ENCODE measurements at regions not wholly inside any gene's neighbourhood (a gene's known extent, or its start where the extent isn't known, plus 50 kb on each side); places are given as distances from the start of the nearest gene placed in this dataset.
"Not testable (repeated sequence)": the region's sequence is repeated elsewhere in the genome, so short reads cannot be mapped to it uniquely, and the experiment has no call there.

DNA sequence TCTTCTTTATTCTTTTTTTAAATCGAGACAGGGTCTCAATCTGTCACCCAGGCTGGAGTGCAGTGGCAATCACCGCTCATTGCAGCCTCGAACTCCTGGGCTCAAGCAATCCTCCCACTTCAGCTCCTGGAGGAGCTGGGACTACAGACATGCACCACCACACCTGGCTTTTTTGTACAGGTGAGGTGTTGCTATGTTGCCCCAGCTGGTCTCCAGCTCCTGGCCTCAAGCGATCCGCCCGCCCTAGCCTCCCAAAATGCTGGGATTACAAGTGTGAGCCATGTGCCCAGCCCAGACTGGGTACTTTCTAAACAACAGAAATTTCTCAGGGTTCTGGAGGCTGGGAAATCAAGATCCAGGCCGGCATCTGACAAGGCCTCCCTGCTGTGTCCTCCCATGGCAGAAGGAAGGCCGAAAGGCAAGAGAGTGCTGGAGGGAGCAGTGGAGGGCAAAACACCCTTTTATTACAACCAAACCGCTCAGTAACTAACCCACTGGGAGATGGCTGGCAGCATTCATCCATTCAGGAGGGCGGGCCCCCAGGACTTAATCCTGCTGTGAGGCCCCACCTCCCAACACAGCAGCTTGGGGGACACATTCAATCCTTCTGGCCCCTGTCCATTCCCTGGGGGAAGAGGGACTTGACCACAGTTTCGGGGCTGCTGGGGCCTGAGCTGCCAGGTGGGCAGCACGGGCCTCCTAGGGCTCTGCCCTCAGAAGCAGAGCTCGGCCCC is 76.6 kb downstream of the KCNJ18 start:
- intact Hi-C loops (cut with micrococcal nuclease); H3K4me3 Mint-ChIP-seq (ENCODE audit: unreplicated experiment); H3K27me3 Mint-ChIP-seq (ENCODE audit: insufficient read depth, unreplicated experiment); DNase-seq (ENCODE audit: unreplicated experiment); CTCF ChIA-PET; BruUV-seq (replicated peaks); H3K36me3 Mint-ChIP-seq (ENCODE audit: insufficient read depth, unreplicated experiment); H3K27ac Mint-ChIP-seq (ENCODE audit: low read depth, unreplicated experiment); H3K4me1 Mint-ChIP-seq (ENCODE audit: insufficient read depth, unreplicated experiment); POLR2A ChIA-PET: not testable (repeated sequence)
- H3K9me3 Mint-ChIP-seq (ENCODE audit: unreplicated experiment), result peaks cover 10% of the 10 kb centered on the region

GRCh38 chr17:21769781-21770180 is 77.5 kb downstream of the KCNJ18 start:
- not testable (repeated sequence) for H3K27me3 Mint-ChIP-seq (ENCODE audit: insufficient read depth, unreplicated experiment)

GRCh38 chr17:21770466-21771446 is 78.4 kb downstream of the KCNJ18 start:
- CTCF ChIA-PET; POLR2A ChIA-PET; BruUV-seq (replicated peaks); H3K27me3 Mint-ChIP-seq (ENCODE audit: insufficient read depth, unreplicated experiment); H3K4me1 Mint-ChIP-seq (ENCODE audit: insufficient read depth, unreplicated experiment); DNase-seq (ENCODE audit: unreplicated experiment); intact Hi-C loops (cut with micrococcal nuclease); H3K36me3 Mint-ChIP-seq (ENCODE audit: insufficient read depth, unreplicated experiment); H3K27ac Mint-ChIP-seq (ENCODE audit: low read depth, unreplicated experiment); H3K4me3 Mint-ChIP-seq (ENCODE audit: unreplicated experiment): not testable (repeated sequence)
- H3K9me3 Mint-ChIP-seq (ENCODE audit: unreplicated experiment), result peaks cover 10% of the 10 kb centered on the region

More at GRCh38 chr17:21769781-21770180, 77.5 kb downstream of the KCNJ18 start:
- DNase-seq (ENCODE audit: unreplicated experiment); POLR2A ChIA-PET; BruUV-seq (replicated peaks); H3K36me3 Mint-ChIP-seq (ENCODE audit: insufficient read depth, unreplicated experiment); H3K4me1 Mint-ChIP-seq (ENCODE audit: insufficient read depth, unreplicated experiment); CTCF ChIA-PET; H3K27ac Mint-ChIP-seq (ENCODE audit: low read depth, unreplicated experiment); H3K4me3 Mint-ChIP-seq (ENCODE audit: unreplicated experiment); intact Hi-C loops (cut with micrococcal nuclease): not testable (repeated sequence)
- peaks cover 10% of the 10 kb centered on the region for H3K9me3 Mint-ChIP-seq (ENCODE audit: unreplicated experiment)

- intact Hi-C loops (cut with micrococcal nuclease), result no loop called here
- no peaks in the 10 kb centered on the region for H3K36me3 Mint-ChIP-seq (ENCODE audit: insufficient read depth, unreplicated experiment)
- no peaks in the 10 kb centered on the region for H3K27me3 Mint-ChIP-seq (ENCODE audit: insufficient read depth, unreplicated experiment)
- ChIA-PET CTCF (no interaction called here), POLR2A (no interaction called here)
- TF ChIP-seq CTCF (IDR thresholded peaks at IDR 0.05; ENCODE audit: unreplicated experiment), result no peak
- H3K9me3 Mint-ChIP-seq (ENCODE audit: unreplicated experiment), result peaks cover 10% of the 10 kb centered on the region
- no peaks in the 10 kb centered on the region for H3K4me1 Mint-ChIP-seq (ENCODE audit: insufficient read depth, unreplicated experiment)
- DNase-seq (ENCODE audit: unreplicated experiment), result no peak
- no TSS peak for BruUV-seq (replicated peaks)
- no peak overlapping the region for H3K27ac Mint-ChIP-seq (ENCODE audit: low read depth, unreplicated experiment)
- no peak overlapping the region for H3K4me3 Mint-ChIP-seq (ENCODE audit: unreplicated experiment)
Observed at GRCh38 chr17:21772321-21772720, 80.0 kb downstream of the KCNJ18 start.

GRCh38 chr17:21772991-21773713 is 80.8 kb downstream of the KCNJ18 start:
- CTCF ChIA-PET, result interaction anchor here (0.6 kb wide), 1 partner anchor 158 kb away, joined by 3 read pairs; no protein-coding TSS in a partner anchor
- H3K4me1 Mint-ChIP-seq (ENCODE audit: insufficient read depth, unreplicated experiment); H3K36me3 Mint-ChIP-seq (ENCODE audit: insufficient read depth, unreplicated experiment); H3K27me3 Mint-ChIP-seq (ENCODE audit: insufficient read depth, unreplicated experiment); H3K9me3 Mint-ChIP-seq (ENCODE audit: unreplicated experiment); POLR2A ChIA-PET; BruUV-seq (replicated peaks); H3K27ac Mint-ChIP-seq (ENCODE audit: low read depth, unreplicated experiment); H3K4me3 Mint-ChIP-seq (ENCODE audit: unreplicated experiment); intact Hi-C loops (cut with micrococcal nuclease); DNase-seq (ENCODE audit: unreplicated experiment): not testable (repeated sequence)

Measured in MCF 10A (cell line).